ENCODE measurements at regions not wholly inside any gene's neighbourhood (a gene's known extent, or its start where the extent isn't known, plus 50 kb on each side); places are given as distances from the start of the nearest gene placed in this dataset.

DNA sequence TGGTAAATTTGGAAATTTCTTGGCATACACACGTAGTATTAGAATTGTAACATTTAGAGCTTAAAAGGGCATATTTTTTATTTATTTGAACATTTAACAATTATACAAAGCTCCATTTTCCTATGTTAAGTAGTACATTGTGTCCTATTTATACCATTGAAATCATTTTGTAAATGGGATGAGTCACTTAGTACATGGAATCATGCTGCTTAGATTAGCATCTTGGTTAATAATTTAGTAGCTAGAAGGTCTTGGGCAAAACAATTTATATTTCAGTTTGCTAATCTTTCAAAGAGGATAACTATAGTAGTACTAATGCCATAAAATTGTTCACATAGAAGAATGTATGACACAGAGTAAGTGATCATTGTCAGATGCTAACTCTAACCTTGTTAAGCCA is 450.1 kb upstream of the LUZP2 start:
- no peak for DNase-seq
- Histone ChIP-seq H3K4me3 (no peak overlapping the region), H3K27ac (no peak overlapping the region), H3K4me1 (no peaks in the 10 kb centered on the region), H3K27me3 (no peaks in the 10 kb centered on the region), H3K36me3 (no peaks in the 10 kb centered on the region), H3K9me3 (peaks cover 0 to 3% (median 0%) of the 10 kb centered on the region in 4 donors)
- ATAC-seq = no peak
- intact Hi-C loops (cut with DNase I) = no loop called here
- WGBS (ENCODE audit: insufficient coverage, low coverage, low lambda C conversion rate, missing lambda C conversion rate) = 23% methylated on average over 1 of the region's 1 CpG
- TF ChIP-seq, protein P1, sequence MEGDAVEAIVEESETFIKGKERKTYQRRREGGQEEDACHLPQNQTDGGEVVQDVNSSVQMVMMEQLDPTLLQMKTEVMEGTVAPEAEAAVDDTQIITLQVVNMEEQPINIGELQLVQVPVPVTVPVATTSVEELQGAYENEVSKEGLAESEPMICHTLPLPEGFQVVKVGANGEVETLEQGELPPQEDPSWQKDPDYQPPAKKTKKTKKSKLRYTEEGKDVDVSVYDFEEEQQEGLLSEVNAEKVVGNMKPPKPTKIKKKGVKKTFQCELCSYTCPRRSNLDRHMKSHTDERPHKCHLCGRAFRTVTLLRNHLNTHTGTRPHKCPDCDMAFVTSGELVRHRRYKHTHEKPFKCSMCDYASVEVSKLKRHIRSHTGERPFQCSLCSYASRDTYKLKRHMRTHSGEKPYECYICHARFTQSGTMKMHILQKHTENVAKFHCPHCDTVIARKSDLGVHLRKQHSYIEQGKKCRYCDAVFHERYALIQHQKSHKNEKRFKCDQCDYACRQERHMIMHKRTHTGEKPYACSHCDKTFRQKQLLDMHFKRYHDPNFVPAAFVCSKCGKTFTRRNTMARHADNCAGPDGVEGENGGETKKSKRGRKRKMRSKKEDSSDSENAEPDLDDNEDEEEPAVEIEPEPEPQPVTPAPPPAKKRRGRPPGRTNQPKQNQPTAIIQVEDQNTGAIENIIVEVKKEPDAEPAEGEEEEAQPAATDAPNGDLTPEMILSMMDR (IDR thresholded peaks at IDR 0.05) = no peak
- no peak for TF ChIP-seq POLR2A (IDR thresholded peaks at IDR 0.05)

DNA sequence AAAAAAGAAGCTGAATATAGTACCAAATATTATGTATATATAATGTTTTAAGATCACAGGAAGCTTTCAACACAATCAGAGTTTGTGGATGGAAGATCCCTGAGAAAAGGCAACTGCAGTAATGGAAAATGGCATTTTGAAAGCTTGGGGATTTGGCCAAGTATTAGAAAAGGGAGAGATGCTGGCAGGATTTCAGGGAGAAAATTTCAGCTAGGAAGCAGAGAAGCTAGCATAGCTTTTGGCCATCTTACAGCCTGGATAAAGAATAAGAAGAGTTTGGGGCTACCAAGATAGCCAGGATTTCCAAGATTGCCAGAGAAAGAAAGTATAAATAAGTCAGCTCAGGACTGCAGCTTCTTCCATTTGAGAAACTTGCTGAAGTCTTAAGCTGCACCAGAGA is 440.8 kb upstream of the LUZP2 start:
- no peaks in the 10 kb centered on the region for H3K4me1 ChIP-seq
- no peak overlapping the region for H3K4me3 ChIP-seq
- H3K36me3 ChIP-seq = no peaks in the 10 kb centered on the region
- H3K27me3 ChIP-seq = no peaks in the 10 kb centered on the region
- no peaks in the 10 kb centered on the region for H3K9me3 ChIP-seq
- TF ChIP-seq, protein P1 (IDR thresholded peaks at IDR 0.05) = no peak
- no peak for TF ChIP-seq POLR2A (IDR thresholded peaks at IDR 0.05)
- DNase-seq (no peak), ATAC-seq (no peak)
- intact Hi-C loops (cut with DNase I) = no loop called here
- no peak overlapping the region for H3K27ac ChIP-seq

DNA sequence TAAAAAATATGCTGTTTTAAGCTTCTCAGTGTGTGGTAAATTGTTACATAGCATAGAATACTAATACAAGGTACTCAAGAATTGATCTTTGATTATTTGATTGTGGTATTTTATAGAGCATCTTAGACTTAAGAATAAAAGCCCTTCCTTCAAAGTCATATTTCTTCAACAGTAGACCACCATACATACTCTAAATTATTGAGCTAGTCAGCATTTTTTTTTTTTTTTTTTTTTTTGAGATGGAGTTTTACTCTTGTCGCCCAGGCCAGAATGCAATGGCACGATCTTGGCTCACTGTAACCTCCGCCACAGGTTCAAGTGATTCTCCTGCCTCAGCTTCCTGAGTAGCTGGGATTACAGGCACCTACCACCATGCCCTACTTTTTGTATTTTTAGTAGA is 436.7 kb upstream of the LUZP2 start:
- Histone ChIP-seq H3K27me3 (no peaks in the 10 kb centered on the region), H3K36me3 (no peaks in the 10 kb centered on the region), H3K4me1 (no peaks in the 10 kb centered on the region), H3K4me3 (no peak overlapping the region), H3K27ac (no peak overlapping the region), H3K9me3 (no peaks in the 10 kb centered on the region)
- 90% methylated on average over 3 of the region's 3 CpGs for WGBS (ENCODE audit: insufficient coverage, low coverage, low lambda C conversion rate, missing lambda C conversion rate)
- TF ChIP-seq, protein P1 (IDR thresholded peaks at IDR 0.05) = no peak
- no peak for TF ChIP-seq POLR2A (IDR thresholded peaks at IDR 0.05)
- intact Hi-C loops (cut with DNase I) = no loop called here
- no peak for DNase-seq
- ATAC-seq = no peak

DNA sequence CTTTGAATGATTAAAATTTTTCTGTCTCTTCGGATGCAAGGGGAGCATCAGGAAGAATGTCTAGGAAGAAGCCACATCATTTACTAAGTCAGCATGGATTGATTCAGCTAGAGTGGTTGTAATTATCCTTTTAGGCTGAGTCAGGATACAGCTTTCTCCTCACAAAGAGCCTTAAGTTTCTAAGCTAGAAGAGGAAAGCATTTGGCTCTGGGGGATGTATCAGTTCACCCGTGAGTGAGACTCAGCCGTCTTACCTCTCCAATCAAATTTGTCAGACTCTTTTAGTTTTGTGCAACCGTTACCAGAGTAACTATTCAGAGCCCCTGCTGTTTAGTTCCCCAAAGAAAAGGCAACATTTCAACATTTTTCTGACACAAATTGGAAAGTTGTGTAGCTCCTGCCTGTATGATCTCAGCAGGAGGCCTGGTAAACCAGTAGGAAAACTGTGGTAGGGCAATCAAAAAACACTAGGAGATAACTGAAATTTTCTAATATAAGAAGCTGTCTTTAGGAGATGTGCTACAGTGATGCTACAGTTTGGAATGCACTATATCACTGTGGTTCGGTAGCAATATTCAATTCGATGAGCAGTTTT is 432.4 kb upstream of the LUZP2 start:
- no peak overlapping the region for H3K4me3 ChIP-seq
- H3K27me3 ChIP-seq = no peaks in the 10 kb centered on the region
- no peak for DNase-seq
- H3K9me3 ChIP-seq = no peaks in the 10 kb centered on the region
- ATAC-seq = no peak
- intact Hi-C loops (cut with DNase I) = no loop called here
- TF ChIP-seq POLR2A (IDR thresholded peaks at IDR 0.05) = no peak
- TF ChIP-seq, protein P1 (IDR thresholded peaks at IDR 0.05) = no peak
- H3K36me3 ChIP-seq = no peaks in the 10 kb centered on the region
- WGBS (ENCODE audit: insufficient coverage, low coverage, low lambda C conversion rate, missing lambda C conversion rate) = 50% methylated on average over 6 of the region's 6 CpGs
- H3K27ac ChIP-seq = no peak overlapping the region
- no peaks in the 10 kb centered on the region for H3K4me1 ChIP-seq

DNA sequence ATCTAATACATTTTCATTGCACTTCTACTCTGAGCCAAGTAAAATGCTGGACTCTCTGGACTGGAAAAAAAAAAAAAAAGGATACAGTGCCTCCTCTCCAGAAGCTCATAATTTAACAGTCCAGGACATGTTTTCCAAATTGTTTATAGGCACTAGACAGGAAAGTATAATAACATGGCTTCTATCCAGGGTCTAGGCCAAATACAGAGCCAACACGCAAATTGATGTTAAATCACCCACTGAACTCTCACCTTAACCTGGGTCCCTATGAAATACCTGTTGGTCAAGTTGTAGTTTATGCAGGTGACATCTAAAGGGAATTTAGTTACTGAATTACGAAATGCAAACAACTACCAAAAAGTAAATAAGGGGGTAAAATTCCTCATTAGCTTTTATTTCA is 428.7 kb upstream of the LUZP2 start:
- intact Hi-C loops (cut with DNase I) = no loop called here
- H3K27ac ChIP-seq = no peak overlapping the region
- ATAC-seq (no peak), DNase-seq (no peak)
- no peaks in the 10 kb centered on the region for H3K36me3 ChIP-seq
- H3K27me3 ChIP-seq = no peaks in the 10 kb centered on the region
- no peaks in the 10 kb centered on the region for H3K9me3 ChIP-seq
- 31% methylated on average over 2 of the region's 2 CpGs for WGBS (ENCODE audit: insufficient coverage, low coverage, low lambda C conversion rate, missing lambda C conversion rate)
- no peaks in the 10 kb centered on the region for H3K4me1 ChIP-seq
- TF ChIP-seq POLR2A (IDR thresholded peaks at IDR 0.05) = no peak
- TF ChIP-seq, protein P1 (IDR thresholded peaks at IDR 0.05) = no peak
- H3K4me3 ChIP-seq = no peak overlapping the region
